ENCODE measurements at regions not wholly inside any gene's neighbourhood (a gene's known extent, or its start where the extent isn't known, plus 50 kb on each side); places are given as distances from the start of the nearest gene placed in this dataset.

DNA sequence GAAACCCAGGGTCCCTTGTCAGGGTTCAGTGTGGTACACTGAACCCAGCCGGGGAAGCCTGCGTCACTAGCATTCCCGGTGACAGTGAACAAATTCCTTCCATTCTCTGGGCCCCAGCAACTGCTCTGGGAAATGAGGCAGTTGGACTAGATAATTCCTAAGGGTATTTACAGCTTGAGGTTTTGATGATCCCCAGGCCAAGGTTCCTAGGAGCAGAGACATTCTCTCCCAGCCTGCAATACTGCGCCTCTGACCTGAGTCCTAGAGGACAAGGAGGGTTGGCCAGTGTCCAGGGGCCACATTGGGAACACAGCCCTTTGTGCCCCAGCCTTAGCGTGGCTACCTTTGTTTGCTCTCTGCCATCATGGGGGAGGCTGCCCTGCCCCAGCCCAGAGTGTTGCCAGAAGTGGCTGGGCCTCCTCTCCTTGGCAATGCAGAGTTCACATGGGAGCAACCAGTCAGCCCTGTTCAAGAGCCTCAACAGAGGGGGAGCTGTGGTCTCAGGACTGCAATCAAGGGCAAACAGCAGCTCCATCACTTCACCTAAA lies 178.2 kb downstream of the SEC61B start:
- no peak overlapping the region for H3K27ac ChIP-seq (ENCODE audit: low read depth, low read length)
- H3K9ac ChIP-seq (replicated peaks in 1 of 4; ENCODE audit: extremely low read depth in 1 of 4, low read depth in 3 of 4, low read length in 3 of 4) = no peak overlapping the region
- H2AFZ ChIP-seq (ENCODE audit: low read length) = no peak overlapping the region
- H2BK15ac ChIP-seq (ENCODE audit: low read length) = no peak overlapping the region
- no peak overlapping the region for H3K4ac ChIP-seq (replicated peaks; ENCODE audit: insufficient read length, low read depth, low read length)
- POLR2A ChIA-PET (ENCODE audit: partially characterized antibody) = interaction anchor here (0.6 kb wide), 1 partner anchor 78 kb away, joined by 3 read pairs; no protein-coding TSS in a partner anchor
- no peaks in the 10 kb centered on the region for H3K23me2 ChIP-seq (ENCODE audit: low read depth, low read length)
- H3K4me2 ChIP-seq (ENCODE audit: insufficient read depth in 1 of 2, low read depth in 2 of 2, low read length in 2 of 2) = no peak overlapping the region
- H3K18ac ChIP-seq (ENCODE audit: extremely low read depth, low read length) = no peak overlapping the region
- H3K79me2 ChIP-seq (ENCODE audit: control insufficient read depth in 1 of 2, insufficient read depth in 2 of 2, low read length in 2 of 2) = no peaks in the 10 kb centered on the region
- H4K20me1 ChIP-seq (replicated peaks in 1 of 2; ENCODE audit: control insufficient read depth in 1 of 2, insufficient read depth in 2 of 2, low read length in 2 of 2) = no peaks in the 10 kb centered on the region
- H3K4me3 ChIP-seq (ENCODE audit: extremely low read depth in 1 of 4, insufficient read depth in 2 of 4, low read depth in 3 of 4, low read length in 4 of 4) = no peak overlapping the region
- no peak overlapping the region for H2BK12ac ChIP-seq (ENCODE audit: low read depth, low read length)
- no peak overlapping the region for H2BK120ac ChIP-seq (replicated peaks; ENCODE audit: low read depth, low read length)
- no peaks in the 10 kb centered on the region for H3K36me3 ChIP-seq (ENCODE audit: control insufficient read depth in 2 of 4, insufficient read depth in 4 of 4, low read length in 3 of 4)
- no peak overlapping the region for H4K8ac ChIP-seq (ENCODE audit: extremely low read depth, insufficient read depth, low read length)
- no peaks in the 10 kb centered on the region for H3K4me1 ChIP-seq (replicated peaks in 1 of 4; ENCODE audit: control insufficient read depth in 3 of 4, insufficient read depth in 4 of 4, low read length in 3 of 4)
- H3K79me1 ChIP-seq (ENCODE audit: low read depth, low read length) = no peaks in the 10 kb centered on the region
- 95% methylated on average over 5 of the region's 5 CpGs; no CpG with 5 or more reads in 1 of the 2 experiments for WGBS, 2 experiments (ENCODE audit: extremely low coverage in 1 of 2, insufficient coverage in 1 of 2, insufficient read length in 1 of 2, insufficient replicate concordance in 2 of 2, low coverage in 1 of 2, low lambda C conversion rate in 2 of 2, missing lambda C conversion rate in 1 of 2)
- no peaks in the 10 kb centered on the region for H3K27me3 ChIP-seq (replicated peaks in 1 of 4; ENCODE audit: control insufficient read depth in 3 of 4, extremely low read depth in 1 of 4, insufficient read depth in 3 of 4, low read length in 3 of 4)
- FAIRE-seq = no peak
- H3K23ac ChIP-seq (ENCODE audit: insufficient read length) = no peak overlapping the region
- H2AK5ac ChIP-seq (ENCODE audit: low read depth, low read length) = no peak overlapping the region
- H4K91ac ChIP-seq (replicated peaks; ENCODE audit: insufficient read length, low read length) = no peak overlapping the region
- H4K5ac ChIP-seq (ENCODE audit: insufficient read length, low read depth, low read length) = no peak overlapping the region
- no peak overlapping the region for H3K56ac ChIP-seq (replicated peaks; ENCODE audit: insufficient read length, low read depth, low read length)
- no peaks in the 10 kb centered on the region for H3K9me3 ChIP-seq (ENCODE audit: insufficient read depth in 2 of 2, low read depth in 1 of 2, low read length in 1 of 2)
- H2BK20ac ChIP-seq (ENCODE audit: low read length) = no peak overlapping the region
- CTCF ChIA-PET (ENCODE audit: partially characterized antibody) = interaction anchor here (0.7 to 1.7 kb wide), 8 partner anchors 8 to 360 kb away, joined by 3 to 5 read pairs (median 4); no protein-coding TSS in a partner anchor
- no peak for DNase-seq (ENCODE audit: low read depth in 1 of 2, low spot score in 2 of 2)
- H3K14ac ChIP-seq (ENCODE audit: insufficient read length) = no peak overlapping the region
- H2BK5ac ChIP-seq (ENCODE audit: low read depth, low read length) = no peak overlapping the region
- TF ChIP-seq SUZ12 (IDR thresholded peaks at IDR 0.05; ENCODE audit: low read length) (no peak), POU5F1 (IDR thresholded peaks at IDR 0.05; ENCODE audit: low read depth, low read length) (no peak), SP4 (IDR thresholded peaks at IDR 0.05; ENCODE audit: low read length) (no peak), CREB1 (IDR thresholded peaks at IDR 0.05) (no peak)
- TF ChIP-seq, protein P1, sequence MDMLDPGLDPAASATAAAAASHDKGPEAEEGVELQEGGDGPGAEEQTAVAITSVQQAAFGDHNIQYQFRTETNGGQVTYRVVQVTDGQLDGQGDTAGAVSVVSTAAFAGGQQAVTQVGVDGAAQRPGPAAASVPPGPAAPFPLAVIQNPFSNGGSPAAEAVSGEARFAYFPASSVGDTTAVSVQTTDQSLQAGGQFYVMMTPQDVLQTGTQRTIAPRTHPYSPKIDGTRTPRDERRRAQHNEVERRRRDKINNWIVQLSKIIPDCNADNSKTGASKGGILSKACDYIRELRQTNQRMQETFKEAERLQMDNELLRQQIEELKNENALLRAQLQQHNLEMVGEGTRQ (IDR thresholded peaks at IDR 0.05; ENCODE audit: low read length) = no peak
- TF ChIP-seq, protein P2, sequence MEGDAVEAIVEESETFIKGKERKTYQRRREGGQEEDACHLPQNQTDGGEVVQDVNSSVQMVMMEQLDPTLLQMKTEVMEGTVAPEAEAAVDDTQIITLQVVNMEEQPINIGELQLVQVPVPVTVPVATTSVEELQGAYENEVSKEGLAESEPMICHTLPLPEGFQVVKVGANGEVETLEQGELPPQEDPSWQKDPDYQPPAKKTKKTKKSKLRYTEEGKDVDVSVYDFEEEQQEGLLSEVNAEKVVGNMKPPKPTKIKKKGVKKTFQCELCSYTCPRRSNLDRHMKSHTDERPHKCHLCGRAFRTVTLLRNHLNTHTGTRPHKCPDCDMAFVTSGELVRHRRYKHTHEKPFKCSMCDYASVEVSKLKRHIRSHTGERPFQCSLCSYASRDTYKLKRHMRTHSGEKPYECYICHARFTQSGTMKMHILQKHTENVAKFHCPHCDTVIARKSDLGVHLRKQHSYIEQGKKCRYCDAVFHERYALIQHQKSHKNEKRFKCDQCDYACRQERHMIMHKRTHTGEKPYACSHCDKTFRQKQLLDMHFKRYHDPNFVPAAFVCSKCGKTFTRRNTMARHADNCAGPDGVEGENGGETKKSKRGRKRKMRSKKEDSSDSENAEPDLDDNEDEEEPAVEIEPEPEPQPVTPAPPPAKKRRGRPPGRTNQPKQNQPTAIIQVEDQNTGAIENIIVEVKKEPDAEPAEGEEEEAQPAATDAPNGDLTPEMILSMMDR (IDR thresholded peaks at IDR 0.05; ENCODE audit: control extremely low read depth in 1 of 3, insufficient read depth in 1 of 3, low read depth in 1 of 3, low read length in 3 of 3) = peak; percentile 16 to 49 (median 35); a peak in 2 of 4 replicates
- TF ChIP-seq, protein P3, sequence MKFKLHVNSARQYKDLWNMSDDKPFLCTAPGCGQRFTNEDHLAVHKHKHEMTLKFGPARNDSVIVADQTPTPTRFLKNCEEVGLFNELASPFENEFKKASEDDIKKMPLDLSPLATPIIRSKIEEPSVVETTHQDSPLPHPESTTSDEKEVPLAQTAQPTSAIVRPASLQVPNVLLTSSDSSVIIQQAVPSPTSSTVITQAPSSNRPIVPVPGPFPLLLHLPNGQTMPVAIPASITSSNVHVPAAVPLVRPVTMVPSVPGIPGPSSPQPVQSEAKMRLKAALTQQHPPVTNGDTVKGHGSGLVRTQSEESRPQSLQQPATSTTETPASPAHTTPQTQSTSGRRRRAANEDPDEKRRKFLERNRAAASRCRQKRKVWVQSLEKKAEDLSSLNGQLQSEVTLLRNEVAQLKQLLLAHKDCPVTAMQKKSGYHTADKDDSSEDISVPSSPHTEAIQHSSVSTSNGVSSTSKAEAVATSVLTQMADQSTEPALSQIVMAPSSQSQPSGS (IDR thresholded peaks at IDR 0.05; ENCODE audit: low read length) = no peak
